MCF 10A (cell line): ENCODE measurements at regions not wholly inside any gene's neighbourhood (a gene's known extent, or its start where the extent isn't known, plus 50 kb on each side); places are given as distances from the start of the nearest gene placed in this dataset.

Experiments used
- BruUV-seq: library from RNA; stranded (reverse); fragments of 400-500 nt; replicated peaks from 2 replicates; lab custom pipeline; 2021; lab: Mats Ljungman, UMichigan
- CTCF ChIA-PET: fragments of 300-600 bp; sonication (Branson Sonifier 250); formaldehyde crosslinking; extraction: SDS; loops from one replicate; lab custom pipeline; 2021; ENCODE audit warnings: antibody characterized with exemption, inconsistent platforms; lab: Yijun Ruan, JAX
- POLR2A ChIA-PET: fragments of 300-600, 350-650 bp; sonication (Branson Sonifier 250); formaldehyde crosslinking; extraction: SDS; loops from one replicate; lab custom pipeline; 2020; ENCODE audit warnings: antibody characterized with exemption, inconsistent platforms; lab: Yijun Ruan, JAX
- DNase-seq: peaks from one replicate; pipeline ENCODE4 v3.0.0-alpha.2; 2018; ENCODE audit not compliant: unreplicated experiment
- H3K27ac Mint-ChIP-seq: one replicate; pipeline ENCODE4 v1.8.0; 2022; ENCODE audit warnings: mild to moderate bottlenecking, low read depth, mixed read lengths; ENCODE audit not compliant: unreplicated experiment
- H3K27me3 Mint-ChIP-seq: one replicate; pipeline ENCODE4 v1.8.0; 2022; ENCODE audit warnings: mixed read lengths; ENCODE audit not compliant: insufficient read depth, unreplicated experiment
- H3K36me3 Mint-ChIP-seq: one replicate; pipeline ENCODE4 v1.8.0; 2022; ENCODE audit warnings: mild to moderate bottlenecking, moderate library complexity, mixed read lengths; ENCODE audit not compliant: insufficient read depth, unreplicated experiment
- H3K4me1 Mint-ChIP-seq: one replicate; pipeline ENCODE4 v1.8.0; 2022; ENCODE audit warnings: mixed read lengths; ENCODE audit not compliant: insufficient read depth, unreplicated experiment
- H3K4me3 Mint-ChIP-seq: one replicate; pipeline ENCODE4 v1.8.0; 2022; ENCODE audit warnings: mild to moderate bottlenecking, moderate library complexity, mixed read lengths; ENCODE audit not compliant: unreplicated experiment
- H3K9me3 Mint-ChIP-seq: one replicate; pipeline ENCODE4 v1.8.0; 2022; ENCODE audit warnings: mixed read lengths; ENCODE audit not compliant: unreplicated experiment
- CTCF ChIP-seq: fragments of 200-600 bp; IDR thresholded peaks from one replicate; pipeline ENCODE4 v1.8.0; 2022; ENCODE audit warnings: antibody characterized with exemption, mild to moderate bottlenecking; ENCODE audit not compliant: unreplicated experiment
- intact Hi-C: fragments of 100-400 bp; cut with micrococcal nuclease; formaldehyde crosslinking; loops from 2 replicates; pipeline ENCODE4 v1.14.1; 2022

- DNase-seq = no peak
- no peak overlapping the region for H3K4me3 Mint-ChIP-seq
- H3K36me3 Mint-ChIP-seq = no peaks in the 10 kb centered on the region
- no TSS peak for BruUV-seq
- no peak for TF ChIP-seq CTCF
- H3K27me3 Mint-ChIP-seq = no peaks in the 10 kb centered on the region
- intact Hi-C loops = no loop called here
- H3K9me3 Mint-ChIP-seq = no peaks in the 10 kb centered on the region
- ChIA-PET POLR2A (interaction anchor here (0.6 kb wide), 1 partner anchor 251 kb away, joined by 3 read pairs; no protein-coding TSS in a partner anchor), CTCF (interaction anchor here (0.9 kb wide), 1 partner anchor 24 kb away, joined by 3 read pairs; no protein-coding TSS in a partner anchor)
- H3K27ac Mint-ChIP-seq = no peak overlapping the region
- H3K4me1 Mint-ChIP-seq = peaks cover 7% of the 10 kb centered on the region
These were observed 255.3 kb downstream of the BMP4 start for GRCh38 chr14:53701108-53701875.

GRCh38 chr14:53696217-53696965, 260.2 kb downstream of the BMP4 start:
- no TSS peak for BruUV-seq
- peak overlapping the region; percentile 40 for H3K27ac Mint-ChIP-seq
- H3K27me3 Mint-ChIP-seq = no peaks in the 10 kb centered on the region
- H3K36me3 Mint-ChIP-seq = no peaks in the 10 kb centered on the region
- intact Hi-C loops = no loop called here
- ChIA-PET POLR2A (interaction anchor here (1.4 to 1.7 kb wide), 4 partner anchors 17 to 257 kb away, joined by 3 to 8 read pairs (median 4); no protein-coding TSS in a partner anchor), CTCF (interaction anchor here (0.6 to 1.1 kb wide), 3 partner anchors 12 to 647 kb away, joined by 3 to 5 read pairs (median 3); no protein-coding TSS in a partner anchor)
- peaks cover 10% of the 10 kb centered on the region for H3K4me1 Mint-ChIP-seq
- no peak overlapping the region for H3K4me3 Mint-ChIP-seq
- no peak for TF ChIP-seq CTCF
- DNase-seq = peak; percentile 74
- H3K9me3 Mint-ChIP-seq = no peaks in the 10 kb centered on the region

- peaks cover 10% of the 10 kb centered on the region for H3K4me1 Mint-ChIP-seq
- H3K9me3 Mint-ChIP-seq = no peaks in the 10 kb centered on the region
- no peak overlapping the region for H3K27ac Mint-ChIP-seq
- H3K36me3 Mint-ChIP-seq = no peaks in the 10 kb centered on the region
- DNase-seq = no peak
- H3K4me3 Mint-ChIP-seq = no peak overlapping the region
- ChIA-PET CTCF (interaction anchor here (0.7 to 1.1 kb wide), 3 partner anchors 11 to 74 kb away, joined by 3 to 5 read pairs (median 3); no protein-coding TSS in a partner anchor), POLR2A (interaction anchor here (0.9 to 1.7 kb wide), 6 partner anchors 12 to 258 kb away, joined by 3 to 8 read pairs (median 4); no protein-coding TSS in a partner anchor)
- no TSS peak for BruUV-seq
- no peaks in the 10 kb centered on the region for H3K27me3 Mint-ChIP-seq
- no peak for TF ChIP-seq CTCF
- intact Hi-C loops = no loop called here
These were observed 260.9 kb downstream of the BMP4 start for GRCh38 chr14:53695692-53696214.

- CTCF ChIA-PET = interaction anchor here (0.7 to 1.5 kb wide), 2 partner anchors 12 to 636 kb away, joined by 3 read pairs; no protein-coding TSS in a partner anchor
- no peak for DNase-seq
- H3K36me3 Mint-ChIP-seq = no peaks in the 10 kb centered on the region
- no peaks in the 10 kb centered on the region for H3K9me3 Mint-ChIP-seq
- TF ChIP-seq CTCF = no peak
- no peak overlapping the region for H3K27ac Mint-ChIP-seq
- intact Hi-C loops = no loop called here
- BruUV-seq = no TSS peak
- no peaks in the 10 kb centered on the region for H3K27me3 Mint-ChIP-seq
- peaks cover 10% of the 10 kb centered on the region for H3K4me1 Mint-ChIP-seq
- no peak overlapping the region for H3K4me3 Mint-ChIP-seq
- POLR2A ChIA-PET = interaction anchor here (1.1 kb wide), 1 partner anchor 15 kb away, joined by 3 read pairs; no protein-coding TSS in a partner anchor
These were observed 263.7 kb downstream of the BMP4 start for GRCh38 chr14:53692885-53693284.
